Activated CD8-positive, alpha-beta T cell treated with anti-CD3 and anti-CD28 coated beads, Interleukin-2, amount 10 ng/mL, durations not matched to agents 7 days and 5 days (primary cell): ENCODE measurements at regions not wholly inside any gene's neighbourhood (a gene's known extent, or its start where the extent isn't known, plus 50 kb on each side); places are given as distances from the start of the nearest gene placed in this dataset.

Source experiments
- ATAC-seq: fragments of 150-1000 bp; cut with Tn5 transposase; one replicate; pipeline ENCODE4 v1.10.0; 2021; ENCODE audit warnings: moderate library complexity
- CTCF ChIA-PET: fragments of 350-600 bp; sonication (Branson Sonifier 250); formaldehyde crosslinking; loops from one replicate; lab custom pipeline; 2021; ENCODE audit warnings: antibody characterized with exemption; lab: Charles Lee
- POLR2A ChIA-PET: fragments of 350-600 bp; sonication (Branson Sonifier 250); formaldehyde crosslinking; loops from one replicate; lab custom pipeline; 2021; ENCODE audit warnings: antibody characterized with exemption; lab: Charles Lee
- DNase-seq: peaks from one replicate; pipeline ENCODE4 v3.0.0-alpha.2; 2020
- H3K27ac Mint-ChIP-seq: one replicate; pipeline ENCODE4 v1.8.0; 2021; ENCODE audit warnings: mild to moderate bottlenecking, mixed read lengths
- H3K27me3 Mint-ChIP-seq: one replicate; pipeline ENCODE4 v1.8.0; 2021; ENCODE audit warnings: low read depth, mixed read lengths
- H3K36me3 Mint-ChIP-seq: one replicate; pipeline ENCODE4 v1.8.0; 2021; ENCODE audit warnings: low read depth, mixed read lengths
- H3K4me1 Mint-ChIP-seq: one replicate; pipeline ENCODE4 v1.8.0; 2021; ENCODE audit warnings: low read depth, mixed read lengths
- H3K4me3 Mint-ChIP-seq: one replicate; pipeline ENCODE4 v1.8.0; 2021; ENCODE audit warnings: mild to moderate bottlenecking, mixed read lengths
- H3K9me3 Mint-ChIP-seq: one replicate; pipeline ENCODE4 v1.8.0; 2022; ENCODE audit warnings: mixed read lengths; ENCODE audit not compliant: insufficient read depth

DNA sequence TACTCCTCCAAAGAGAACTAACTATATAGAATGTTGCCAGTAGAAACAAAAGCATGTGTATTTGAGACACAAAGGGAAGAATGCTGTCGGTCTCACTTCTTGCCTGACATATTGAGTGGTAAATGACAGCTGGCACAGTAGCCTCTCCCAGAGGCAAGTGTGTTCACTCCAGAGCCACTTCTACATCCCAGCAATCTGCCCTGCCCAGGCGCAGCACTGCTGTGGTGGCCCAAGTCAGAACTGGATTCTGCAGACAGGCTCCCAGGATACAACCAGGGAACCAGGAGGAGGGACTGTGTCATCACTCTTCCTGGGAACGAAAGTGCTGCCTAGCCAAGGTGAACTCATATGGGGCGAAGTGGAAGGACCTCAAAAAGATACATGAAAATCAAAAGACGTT lies 103.2 kb upstream of the ARMC2 start:
- peaks cover 30% of the 10 kb centered on the region for H3K27me3 Mint-ChIP-seq
- CTCF ChIA-PET: interaction anchor here (0.8 to 1.4 kb wide), 2 partner anchors 11 to 15 kb away, joined by 3 read pairs; no protein-coding TSS in a partner anchor
- no peak for ATAC-seq

GRCh38 chr6:108745664-108746336 lies 102.4 kb upstream of the ARMC2 start:
- no peak overlapping the region for H3K4me3 Mint-ChIP-seq
- H3K9me3 Mint-ChIP-seq: no peaks in the 10 kb centered on the region
- ChIA-PET POLR2A (no interaction called here), CTCF (no interaction called here)
- no peaks in the 10 kb centered on the region for H3K36me3 Mint-ChIP-seq
- no peak for DNase-seq
- ATAC-seq: no peak
- no peak overlapping the region for H3K27ac Mint-ChIP-seq
- H3K4me1 Mint-ChIP-seq: no peaks in the 10 kb centered on the region
- peaks cover 30% of the 10 kb centered on the region for H3K27me3 Mint-ChIP-seq

More for the DNA sequence above, 103.2 kb upstream of the ARMC2 start:
- no peaks in the 10 kb centered on the region for H3K9me3 Mint-ChIP-seq
- H3K4me1 Mint-ChIP-seq: no peaks in the 10 kb centered on the region
- no peak for DNase-seq
- no peaks in the 10 kb centered on the region for H3K36me3 Mint-ChIP-seq
- H3K4me3 Mint-ChIP-seq: no peak overlapping the region
- POLR2A ChIA-PET: no interaction called here
- no peak overlapping the region for H3K27ac Mint-ChIP-seq

GRCh38 chr6:108746366-108746765 lies 101.9 kb upstream of the ARMC2 start:
- Mint-ChIP-seq H3K27me3 (peaks cover 28% of the 10 kb centered on the region), H3K36me3 (no peaks in the 10 kb centered on the region), H3K27ac (no peak overlapping the region), H3K4me3 (no peak overlapping the region), H3K9me3 (no peaks in the 10 kb centered on the region), H3K4me1 (no peaks in the 10 kb centered on the region)
- ChIA-PET CTCF (interaction anchor here (1.6 kb wide), 1 partner anchor 327 kb away, joined by 6 read pairs; no protein-coding TSS in a partner anchor), POLR2A (no interaction called here)
- DNase-seq (no peak), ATAC-seq (no peak)

- ChIA-PET POLR2A (no interaction called here), CTCF (interaction anchor here (1.6 kb wide), 1 partner anchor 326 kb away, joined by 6 read pairs; no protein-coding TSS in a partner anchor)
- DNase-seq (no peak), ATAC-seq (no peak)
- Mint-ChIP-seq H3K4me3 (no peak overlapping the region), H3K4me1 (no peaks in the 10 kb centered on the region), H3K27me3 (peaks cover 26% of the 10 kb centered on the region), H3K9me3 (no peaks in the 10 kb centered on the region), H3K27ac (no peak overlapping the region), H3K36me3 (no peaks in the 10 kb centered on the region)
Measured at GRCh38 chr6:108746836-108747575, 101.2 kb upstream of the ARMC2 start.

DNA sequence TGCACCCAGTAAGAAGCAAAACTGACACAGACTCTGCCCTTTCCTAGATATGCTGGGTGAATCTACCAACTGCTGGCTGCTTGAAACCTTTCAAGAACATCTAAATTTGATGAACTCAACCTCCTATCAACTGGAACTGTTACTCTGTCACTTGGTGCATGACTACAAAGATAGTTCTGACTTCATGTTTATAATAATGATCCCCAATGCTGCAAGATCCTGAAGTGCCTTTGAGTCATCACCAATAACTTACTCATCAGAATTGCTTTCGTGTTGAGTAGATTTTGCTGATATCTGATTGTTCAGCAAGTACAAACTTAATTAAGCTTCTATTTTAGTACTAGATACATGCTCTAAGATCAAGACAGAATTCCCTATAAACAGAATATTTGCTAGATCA lies 100.2 kb upstream of the ARMC2 start:
- H3K27me3 Mint-ChIP-seq: peaks cover 26% of the 10 kb centered on the region
- H3K9me3 Mint-ChIP-seq: no peaks in the 10 kb centered on the region
- no peak overlapping the region for H3K27ac Mint-ChIP-seq
- H3K36me3 Mint-ChIP-seq: no peaks in the 10 kb centered on the region
- no peak overlapping the region for H3K4me3 Mint-ChIP-seq
- no peaks in the 10 kb centered on the region for H3K4me1 Mint-ChIP-seq
- ChIA-PET POLR2A (no interaction called here), CTCF (no interaction called here)
- no peak for ATAC-seq
- DNase-seq: no peak

DNA sequence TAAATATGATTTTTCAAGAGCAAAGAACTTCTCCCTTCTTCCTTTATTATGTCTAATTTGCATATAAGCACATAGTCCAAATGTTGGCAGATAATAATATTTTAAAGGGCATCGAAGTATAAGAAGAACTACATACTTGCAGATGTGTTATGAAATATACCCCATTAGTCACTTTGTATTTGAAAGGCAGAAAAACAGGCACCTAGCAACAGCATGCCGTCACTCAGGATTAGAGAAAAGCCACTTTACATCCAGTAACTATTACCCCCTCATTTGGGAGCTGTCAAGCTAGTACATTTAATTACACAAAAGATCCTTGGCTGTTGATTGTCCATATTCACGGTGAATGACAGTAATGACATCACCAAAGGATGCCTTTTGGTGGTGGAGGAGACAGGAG lies 99.3 kb upstream of the ARMC2 start:
- ATAC-seq (no peak), DNase-seq (no peak)
- ChIA-PET CTCF (no interaction called here), POLR2A (no interaction called here)
- H3K36me3 Mint-ChIP-seq: no peaks in the 10 kb centered on the region
- no peaks in the 10 kb centered on the region for H3K9me3 Mint-ChIP-seq
- peaks cover 26% of the 10 kb centered on the region for H3K27me3 Mint-ChIP-seq
- H3K4me1 Mint-ChIP-seq: no peaks in the 10 kb centered on the region
- H3K4me3 Mint-ChIP-seq: no peak overlapping the region
- H3K27ac Mint-ChIP-seq: no peak overlapping the region

DNA sequence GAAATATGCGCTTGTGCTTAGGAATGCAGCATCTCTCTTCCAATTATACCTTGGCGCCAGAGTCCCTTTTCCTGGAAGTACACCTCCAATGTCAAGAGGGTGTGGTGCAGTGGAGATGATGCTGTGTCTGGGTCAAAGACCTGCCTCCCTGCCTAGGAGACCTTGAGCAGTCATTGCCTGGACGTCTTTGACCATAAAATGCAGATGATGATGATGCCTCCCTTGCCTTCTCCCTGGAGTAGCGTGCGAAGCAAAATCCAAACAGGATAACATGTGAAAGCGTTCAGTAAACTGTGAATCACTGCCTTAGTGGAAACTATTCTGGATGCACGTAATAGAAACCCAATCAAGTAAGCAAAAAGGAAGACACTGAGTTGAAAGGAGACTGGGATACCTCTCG lies 97.4 kb upstream of the ARMC2 start:
- DNase-seq (no peak), ATAC-seq (no peak)
- ChIA-PET POLR2A (no interaction called here), CTCF (no interaction called here)
- H3K9me3 Mint-ChIP-seq: no peaks in the 10 kb centered on the region
- no peak overlapping the region for H3K4me3 Mint-ChIP-seq
- no peak overlapping the region for H3K27ac Mint-ChIP-seq
- no peaks in the 10 kb centered on the region for H3K4me1 Mint-ChIP-seq
- peaks cover 14% of the 10 kb centered on the region for H3K27me3 Mint-ChIP-seq
- no peaks in the 10 kb centered on the region for H3K36me3 Mint-ChIP-seq

DNA sequence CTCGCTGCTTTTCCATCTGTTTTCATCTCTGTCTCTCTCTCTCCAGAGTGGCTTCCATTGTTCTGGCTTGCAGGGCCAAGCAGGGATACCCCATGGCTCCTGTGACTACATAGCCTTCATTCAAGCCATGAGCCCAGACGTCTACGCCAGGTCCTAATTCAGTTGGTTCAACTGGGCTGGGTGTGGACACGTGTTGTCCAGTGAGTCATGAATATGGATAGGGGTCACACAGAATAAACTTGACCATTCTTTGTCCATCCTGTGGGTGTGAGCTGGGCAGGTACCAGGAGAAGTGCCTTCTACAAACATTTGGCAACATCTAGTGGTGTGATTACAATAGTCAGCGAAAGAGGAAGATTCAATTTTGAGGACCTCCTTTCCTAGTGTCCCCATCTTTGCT lies 96.9 kb upstream of the ARMC2 start:
- no peak overlapping the region for H3K27ac Mint-ChIP-seq
- ChIA-PET CTCF (interaction anchor here (0.9 kb wide), 1 partner anchor 12 kb away, joined by 3 read pairs; no protein-coding TSS in a partner anchor), POLR2A (no interaction called here)
- ATAC-seq: no peak
- H3K4me1 Mint-ChIP-seq: no peaks in the 10 kb centered on the region
- no peaks in the 10 kb centered on the region for H3K9me3 Mint-ChIP-seq
- DNase-seq: no peak
- H3K27me3 Mint-ChIP-seq: peaks cover 11% of the 10 kb centered on the region
- no peak overlapping the region for H3K4me3 Mint-ChIP-seq
- no peaks in the 10 kb centered on the region for H3K36me3 Mint-ChIP-seq

GRCh38 chr6:108751851-108752732 lies 96.1 kb upstream of the ARMC2 start:
- no peaks in the 10 kb centered on the region for H3K4me1 Mint-ChIP-seq
- CTCF ChIA-PET: interaction anchor here (0.9 kb wide), 1 partner anchor 11 kb away, joined by 3 read pairs; no protein-coding TSS in a partner anchor
- POLR2A ChIA-PET: interaction anchor here (0.6 kb wide), 1 partner anchor 357 kb away, joined by 3 read pairs; no protein-coding TSS in a partner anchor

GRCh38 chr6:108752733-108753590 lies 95.3 kb upstream of the ARMC2 start:
- no peak overlapping the region for H3K27ac Mint-ChIP-seq
- no peaks in the 10 kb centered on the region for H3K36me3 Mint-ChIP-seq
- H3K4me3 Mint-ChIP-seq: no peak overlapping the region
- ATAC-seq (no peak), DNase-seq (no peak)
- ChIA-PET CTCF (no interaction called here), POLR2A (interaction anchor here (0.8 kb wide), 1 partner anchor 151 kb away, joined by 3 read pairs; no protein-coding TSS in a partner anchor)
- peaks cover 4% of the 10 kb centered on the region for H3K27me3 Mint-ChIP-seq
- H3K4me1 Mint-ChIP-seq: no peaks in the 10 kb centered on the region
- H3K9me3 Mint-ChIP-seq: no peaks in the 10 kb centered on the region

More at GRCh38 chr6:108751851-108752732, 96.1 kb upstream of the ARMC2 start:
- H3K36me3 Mint-ChIP-seq: no peaks in the 10 kb centered on the region
- H3K27me3 Mint-ChIP-seq: peaks cover 9% of the 10 kb centered on the region
- no peaks in the 10 kb centered on the region for H3K9me3 Mint-ChIP-seq
- H3K27ac Mint-ChIP-seq: no peak overlapping the region
- no peak for ATAC-seq
- no peak for DNase-seq
- no peak overlapping the region for H3K4me3 Mint-ChIP-seq
